ACC112 (cell line): ENCODE measurements at regions not wholly inside any gene's neighbourhood (a gene's known extent, or its start where the extent isn't known, plus 50 kb on each side); places are given as distances from the start of the nearest gene placed in this dataset.
"Not testable (repeated sequence)": the region's sequence is repeated elsewhere in the genome, so short reads cannot be mapped to it uniquely, and the experiment has no call there.

Experiments
- H2AFZ ChIP-seq: fragments of 200-600 bp; sonication (generic); one replicate; pipeline ENCODE4 v1.6.0; 2017; ENCODE audit warnings: antibody characterized with exemption, low read length; ENCODE audit not compliant: unreplicated experiment
- H3K27ac ChIP-seq: fragments of 200-600 bp; sonication (generic); 2 replicates; pipeline ENCODE4 v1.5.1; 2014; ENCODE audit warnings: low read depth, mild to moderate bottlenecking, antibody characterized with exemption, low read length, moderate library complexity
- H3K27me3 ChIP-seq: fragments of 200-600 bp; sonication (generic); 2 replicates; pipeline ENCODE4 v1.6.1; 2014; ENCODE audit warnings: mild to moderate bottlenecking, antibody characterized with exemption, low read length, moderate library complexity, mixed read lengths; ENCODE audit not compliant: insufficient read depth
- H3K36me3 ChIP-seq: fragments of 200-600 bp; sonication (generic); 2 replicates; pipeline ENCODE4 v1.6.1; 2016; ENCODE audit warnings: mild to moderate bottlenecking, antibody characterized with exemption, low read length, moderate library complexity, mixed read lengths; ENCODE audit not compliant: insufficient read depth
- H3K4me1 ChIP-seq: fragments of 200-600 bp; sonication (generic); one replicate; pipeline ENCODE4 v1.6.1; 2016; ENCODE audit warnings: low read length, mixed read lengths; ENCODE audit not compliant: insufficient read depth, unreplicated experiment, control insufficient read depth
- H3K4me3 ChIP-seq: fragments of 200-600 bp; sonication (generic); 2 replicates; pipeline ENCODE4 v1.5.1; 2014; ENCODE audit warnings: mild to moderate bottlenecking, low read depth, low read length
- H3K79me2 ChIP-seq: fragments of 200-600 bp; sonication (generic); one replicate; pipeline ENCODE4 v1.6.0; 2016; ENCODE audit warnings: low read length; ENCODE audit not compliant: control insufficient read depth, unreplicated experiment, insufficient read depth

DNA sequence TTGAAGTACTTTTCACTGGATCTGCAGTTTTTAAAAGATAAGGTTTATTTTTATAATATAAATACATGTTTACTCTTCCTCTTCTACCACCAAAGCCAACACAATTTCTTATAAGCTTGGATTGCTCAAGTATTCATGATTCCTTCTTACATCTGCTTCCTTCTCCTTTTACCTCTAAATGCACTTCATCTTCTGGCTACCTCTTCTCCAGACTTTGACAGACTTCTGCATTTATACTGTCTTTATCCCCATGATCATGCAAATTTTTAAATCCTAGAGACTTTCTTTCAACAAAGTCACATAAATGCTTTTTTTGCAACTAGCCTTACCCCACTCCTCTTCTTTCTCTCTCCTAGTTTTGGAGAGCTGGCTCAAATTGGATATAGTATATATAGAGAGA is 142.9 kb downstream of the TFAP2B start:
- H3K36me3 ChIP-seq = no peaks in the 10 kb centered on the region
- no peaks in the 10 kb centered on the region for H3K79me2 ChIP-seq
- no peaks in the 10 kb centered on the region for H3K4me1 ChIP-seq

GRCh38 chr6:50962213-50962759 is 143.6 kb downstream of the TFAP2B start:
- Histone ChIP-seq H3K4me1 (no peaks in the 10 kb centered on the region), H2AFZ (no peak overlapping the region), H3K27me3 (no peaks in the 10 kb centered on the region), H3K4me3 (no peak overlapping the region), H3K27ac (no peak overlapping the region), H3K36me3 (no peaks in the 10 kb centered on the region), H3K79me2 (no peaks in the 10 kb centered on the region)

More for the DNA sequence above, 142.9 kb downstream of the TFAP2B start:
- H3K27ac ChIP-seq = no peak overlapping the region
- no peaks in the 10 kb centered on the region for H3K27me3 ChIP-seq
- H3K4me3 ChIP-seq = no peak overlapping the region
- no peak overlapping the region for H2AFZ ChIP-seq

DNA sequence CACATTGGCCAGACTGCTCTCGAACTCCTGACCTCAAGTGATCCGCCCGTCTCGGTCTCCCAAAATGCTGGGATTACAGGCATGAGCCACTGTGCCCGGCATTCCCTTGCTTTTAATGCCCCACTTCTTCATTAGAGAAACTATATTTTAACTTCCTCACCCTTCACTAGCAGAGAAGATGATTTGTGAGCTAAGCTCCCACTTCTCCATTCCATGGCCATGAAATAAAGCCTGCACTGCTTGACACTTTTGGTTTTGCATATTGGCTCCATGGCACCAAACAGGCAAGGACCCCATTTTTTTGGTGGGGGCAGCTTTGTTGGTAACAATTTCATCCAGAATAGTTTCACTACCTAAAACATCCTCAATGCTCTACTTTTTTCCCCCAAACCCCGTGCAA is 145.3 kb downstream of the TFAP2B start:
- no peak overlapping the region for H3K4me3 ChIP-seq
- no peaks in the 10 kb centered on the region for H3K79me2 ChIP-seq
- no peak overlapping the region for H2AFZ ChIP-seq
- H3K36me3 ChIP-seq = no peaks in the 10 kb centered on the region
- no peaks in the 10 kb centered on the region for H3K27me3 ChIP-seq
- no peaks in the 10 kb centered on the region for H3K4me1 ChIP-seq
- H3K27ac ChIP-seq = no peak overlapping the region

DNA sequence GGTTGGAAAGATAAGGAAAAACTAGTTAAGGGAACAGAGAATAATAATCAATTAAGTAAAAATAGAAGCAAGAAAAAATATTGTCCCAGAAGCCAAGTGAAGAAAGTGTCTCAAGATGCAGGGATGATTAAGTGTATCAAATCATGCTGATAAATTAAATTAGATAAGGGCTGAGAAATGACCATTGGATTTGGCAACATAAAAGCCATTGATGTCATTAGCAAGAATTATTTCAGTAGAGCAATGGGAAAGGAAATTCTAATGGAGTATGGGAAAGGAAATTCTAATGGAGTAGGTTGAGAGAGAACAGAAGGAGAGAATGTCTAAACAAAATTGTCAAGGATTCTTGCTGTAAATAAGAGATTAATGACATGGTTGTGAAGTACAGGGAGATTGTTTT is 146.8 kb downstream of the TFAP2B start:
- Histone ChIP-seq H3K36me3 (no peaks in the 10 kb centered on the region), H3K27me3 (no peaks in the 10 kb centered on the region), H3K79me2 (no peaks in the 10 kb centered on the region), H2AFZ (no peak overlapping the region), H3K4me3 (no peak overlapping the region), H3K4me1 (no peaks in the 10 kb centered on the region), H3K27ac (no peak overlapping the region)

DNA sequence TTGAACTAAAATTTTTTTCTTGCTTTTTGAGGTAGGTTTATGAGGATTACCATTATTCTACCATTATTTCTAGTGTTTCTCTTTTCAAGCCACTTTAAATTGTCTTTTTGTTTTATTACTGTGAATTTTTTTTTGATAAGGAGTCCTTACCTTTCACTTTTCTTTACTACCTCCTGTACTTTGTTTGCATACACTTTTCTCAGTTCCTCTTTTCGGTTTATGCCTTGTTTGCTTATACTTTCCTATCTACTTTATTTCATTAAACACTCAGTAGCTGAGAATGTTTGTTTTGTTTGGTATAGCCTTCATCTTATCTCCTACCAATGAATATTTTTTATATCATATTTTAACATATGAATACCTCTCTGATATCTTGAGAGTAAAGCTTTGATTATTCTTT is 147.9 kb downstream of the TFAP2B start:
- H3K27me3 ChIP-seq = no peaks in the 10 kb centered on the region
- no peak overlapping the region for H3K27ac ChIP-seq
- no peak overlapping the region for H3K4me3 ChIP-seq
- no peaks in the 10 kb centered on the region for H3K36me3 ChIP-seq
- H2AFZ ChIP-seq = no peak overlapping the region
- H3K79me2 ChIP-seq = no peaks in the 10 kb centered on the region
- no peaks in the 10 kb centered on the region for H3K4me1 ChIP-seq

- Histone ChIP-seq H3K36me3 (no peaks in the 10 kb centered on the region), H3K79me2 (no peaks in the 10 kb centered on the region), H3K27ac (no peak overlapping the region)
Observed at GRCh38 chr6:50966986-50967385, 148.3 kb downstream of the TFAP2B start.

DNA sequence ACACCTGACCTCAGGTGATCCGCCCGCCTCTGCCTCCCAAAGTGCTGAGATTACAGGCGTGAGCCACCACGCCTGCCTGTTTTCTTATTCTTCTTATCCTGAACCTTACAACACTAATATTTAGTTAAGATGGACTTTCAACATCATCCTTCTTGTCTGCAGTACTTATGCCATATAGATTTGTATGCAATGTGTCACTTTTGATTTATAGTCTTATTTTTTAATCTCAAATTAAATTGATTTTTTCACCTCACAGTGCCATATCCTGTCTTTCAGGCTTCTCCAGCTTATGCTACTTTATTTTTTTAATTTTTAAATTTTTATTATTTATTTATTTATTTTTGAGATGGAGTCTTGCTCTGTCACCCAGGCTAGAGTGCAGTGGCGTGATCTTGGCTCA is 149.6 kb downstream of the TFAP2B start:
- not testable (repeated sequence) for H3K27me3 ChIP-seq, H3K36me3 ChIP-seq, H3K4me3 ChIP-seq

More at GRCh38 chr6:50966986-50967385, 148.3 kb downstream of the TFAP2B start:
- H2AFZ ChIP-seq = no peak overlapping the region
- H3K27me3 ChIP-seq = no peaks in the 10 kb centered on the region
- no peaks in the 10 kb centered on the region for H3K4me1 ChIP-seq
- no peak overlapping the region for H3K4me3 ChIP-seq

DNA sequence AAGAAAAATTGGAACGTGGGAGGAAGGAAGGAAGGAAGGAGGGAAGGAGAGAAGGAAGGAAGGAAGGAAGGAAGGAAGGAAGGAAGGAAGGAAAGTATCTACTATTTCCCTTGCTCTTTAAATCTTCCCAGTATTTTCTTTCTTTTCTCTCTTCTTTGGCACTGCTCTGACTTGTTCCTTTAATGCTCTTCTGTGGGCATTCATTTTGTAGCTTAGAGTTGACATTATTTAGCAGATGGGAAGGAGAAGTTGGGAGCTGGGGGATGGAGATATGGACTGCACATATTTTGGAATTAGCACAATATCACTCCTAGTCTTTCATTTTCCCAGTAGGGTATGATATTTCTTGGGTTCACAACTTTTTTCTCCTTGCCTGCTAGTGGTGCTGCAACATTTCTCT is 152.2 kb downstream of the TFAP2B start:
- Histone ChIP-seq H3K27me3 (no peaks in the 10 kb centered on the region), H3K4me3 (no peak overlapping the region), H3K36me3 (no peaks in the 10 kb centered on the region), H3K79me2 (no peaks in the 10 kb centered on the region), H3K4me1 (no peaks in the 10 kb centered on the region), H2AFZ (no peak overlapping the region), H3K27ac (no peak overlapping the region)

More for the DNA sequence above, 149.6 kb downstream of the TFAP2B start:
- not testable (repeated sequence) for H2AFZ ChIP-seq, H3K27ac ChIP-seq, H3K4me1 ChIP-seq, H3K79me2 ChIP-seq

DNA sequence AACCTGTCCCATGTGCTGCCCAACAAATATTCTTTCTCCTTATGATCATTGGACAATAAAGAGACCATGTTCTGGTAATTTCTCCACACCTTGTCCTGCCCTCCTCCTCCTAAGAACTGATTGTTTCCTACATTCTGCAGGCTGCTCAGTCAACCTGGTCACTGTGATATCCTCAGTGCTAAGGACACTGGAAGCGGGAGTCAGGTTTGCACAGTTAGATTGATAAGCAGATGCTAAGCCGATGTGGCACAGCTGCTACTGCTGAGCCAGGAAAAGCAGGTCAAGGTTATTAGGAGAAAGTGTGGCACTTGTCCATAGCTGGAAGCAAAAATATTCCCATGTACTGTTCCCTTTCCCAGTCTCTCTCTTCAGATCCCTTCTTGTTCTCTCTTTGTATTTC is 154.8 kb downstream of the TFAP2B start:
- H3K27ac ChIP-seq = no peak overlapping the region
- no peaks in the 10 kb centered on the region for H3K27me3 ChIP-seq
- no peaks in the 10 kb centered on the region for H3K36me3 ChIP-seq
- H3K79me2 ChIP-seq = no peaks in the 10 kb centered on the region
- no peaks in the 10 kb centered on the region for H3K4me1 ChIP-seq
- H2AFZ ChIP-seq = no peak overlapping the region
- no peak overlapping the region for H3K4me3 ChIP-seq

- Histone ChIP-seq H3K27me3 (no peaks in the 10 kb centered on the region), H3K79me2 (no peaks in the 10 kb centered on the region), H3K4me3 (no peak overlapping the region), H3K4me1 (no peaks in the 10 kb centered on the region), H3K36me3 (no peaks in the 10 kb centered on the region), H3K27ac (no peak overlapping the region), H2AFZ (no peak overlapping the region)
Observed at GRCh38 chr6:50974319-50974718, 155.6 kb downstream of the TFAP2B start.

DNA sequence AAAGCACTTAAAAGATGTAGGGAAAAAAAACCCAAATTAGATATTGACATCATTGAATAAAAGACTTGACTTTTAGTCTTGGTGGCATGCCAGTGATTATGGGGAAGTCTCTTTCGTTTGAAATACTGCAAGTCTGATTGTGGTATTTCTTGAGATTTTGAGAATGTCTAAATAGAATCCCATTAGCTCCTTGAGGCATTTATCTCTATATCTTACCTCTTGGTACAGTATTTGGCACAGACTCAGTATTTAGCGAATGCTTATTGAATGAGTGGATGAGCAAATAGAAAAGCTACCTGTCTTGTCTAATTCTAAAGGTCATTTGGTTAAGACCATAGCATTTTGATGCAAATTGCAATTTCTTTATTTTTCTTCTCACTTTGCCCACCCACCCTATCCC is 156.5 kb downstream of the TFAP2B start:
- Histone ChIP-seq H3K4me1 (no peaks in the 10 kb centered on the region), H3K27me3 (no peaks in the 10 kb centered on the region), H3K36me3 (no peaks in the 10 kb centered on the region), H2AFZ (no peak overlapping the region), H3K79me2 (no peaks in the 10 kb centered on the region), H3K27ac (no peak overlapping the region), H3K4me3 (no peak overlapping the region)
